ENCODE measurements at regions not wholly inside any gene's neighbourhood (a gene's known extent, or its start where the extent isn't known, plus 50 kb on each side); places are given as distances from the start of the nearest gene placed in this dataset.

- DNase-seq (ENCODE audit: low spot score), result no peak
- intact Hi-C loops (cut with DNase I), result no loop called here
Observed at GRCh38 chr9:18012170-18012569, 433.3 kb downstream of the SH3GL2 start.

DNA sequence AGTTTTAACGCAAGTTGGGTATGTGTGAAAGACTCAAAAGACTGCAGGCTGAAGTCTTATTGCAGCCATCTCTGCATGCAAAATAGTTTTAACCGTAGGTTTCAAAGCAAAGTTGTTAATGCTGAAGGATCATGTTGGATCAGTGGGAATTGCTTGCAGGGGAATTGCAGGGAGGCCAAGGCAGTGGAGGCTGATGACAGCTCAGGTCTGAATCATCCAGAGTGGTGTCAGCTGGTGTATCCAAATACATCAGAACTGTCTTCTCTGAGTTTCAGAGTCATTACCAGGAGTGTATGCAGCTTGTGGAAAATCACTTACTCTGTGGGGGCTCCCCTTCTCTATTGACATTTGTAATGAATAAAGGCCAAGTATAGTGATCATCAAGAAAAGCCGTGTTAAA, 435.7 kb downstream of the SH3GL2 start:
- DNase-seq (ENCODE audit: low spot score), result no peak
- intact Hi-C loops (cut with DNase I), result no loop called here

DNA sequence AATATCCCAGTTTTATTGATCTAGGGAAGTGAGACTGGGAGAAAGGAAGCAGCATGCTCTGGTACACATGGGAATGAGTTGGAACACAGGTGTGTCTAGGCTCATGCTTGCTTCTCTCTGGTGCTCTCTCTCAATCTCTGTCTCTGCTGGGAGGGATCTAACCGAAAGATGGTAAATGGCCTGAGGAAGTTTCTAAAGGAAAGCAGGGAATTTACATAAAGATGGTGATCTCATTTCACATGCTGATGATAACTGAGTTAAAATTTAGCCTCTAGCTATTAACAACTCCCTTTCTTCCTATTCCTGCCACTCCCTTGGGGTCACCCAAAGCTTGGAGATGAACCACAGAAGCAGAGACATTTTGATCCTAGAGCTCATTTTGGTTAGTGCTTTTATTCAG, 436.2 kb downstream of the SH3GL2 start:
- DNase-seq (ENCODE audit: low spot score), result no peak
- intact Hi-C loops (cut with DNase I), result no loop called here

DNA sequence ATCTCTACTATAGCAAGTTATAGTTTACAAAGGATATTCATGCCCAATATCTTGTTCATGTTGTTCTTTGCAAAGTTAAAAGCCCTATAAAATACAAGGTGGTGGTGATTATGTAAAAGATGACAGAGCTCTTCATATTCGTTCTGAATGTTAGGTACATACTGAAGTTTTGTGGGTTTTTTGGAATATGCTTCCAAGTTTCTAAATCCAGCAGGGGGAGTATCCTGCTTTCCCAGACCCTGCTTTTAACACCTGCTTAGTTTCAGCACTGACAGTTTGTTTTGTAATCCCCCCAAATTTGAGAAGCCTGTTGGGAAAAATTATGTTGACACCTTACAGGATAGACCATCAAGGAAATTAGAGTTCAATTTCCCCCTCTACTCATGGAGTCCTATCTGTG, 438.3 kb downstream of the SH3GL2 start:
- intact Hi-C loops (cut with DNase I), result no loop called here
- no peak for DNase-seq (ENCODE audit: low spot score)

DNA sequence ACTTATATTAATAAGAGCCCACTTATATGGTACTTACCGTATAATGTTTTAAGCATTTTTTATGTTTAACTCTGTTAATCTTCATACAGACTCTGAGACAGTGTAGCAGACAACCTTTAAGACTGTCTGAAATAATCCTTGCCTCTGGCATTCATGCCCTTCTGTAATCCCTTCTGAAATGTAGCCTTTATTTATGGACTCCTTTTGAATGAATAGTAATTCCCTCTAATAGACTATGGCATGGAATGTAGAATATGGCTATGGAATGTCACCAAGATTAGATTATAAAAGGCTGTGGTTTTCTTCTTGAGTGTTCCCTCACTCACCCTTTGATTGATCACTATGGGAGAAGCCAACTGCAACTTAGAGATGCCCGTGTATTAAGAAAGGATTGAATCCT, 439.4 kb downstream of the SH3GL2 start:
- intact Hi-C loops (cut with DNase I), result no loop called here
- no peak for DNase-seq (ENCODE audit: low spot score)

GRCh38 chr9:18018661-18019060, 439.8 kb downstream of the SH3GL2 start:
- DNase-seq (ENCODE audit: low spot score), result no peak
- intact Hi-C loops (cut with DNase I), result no loop called here

DNA sequence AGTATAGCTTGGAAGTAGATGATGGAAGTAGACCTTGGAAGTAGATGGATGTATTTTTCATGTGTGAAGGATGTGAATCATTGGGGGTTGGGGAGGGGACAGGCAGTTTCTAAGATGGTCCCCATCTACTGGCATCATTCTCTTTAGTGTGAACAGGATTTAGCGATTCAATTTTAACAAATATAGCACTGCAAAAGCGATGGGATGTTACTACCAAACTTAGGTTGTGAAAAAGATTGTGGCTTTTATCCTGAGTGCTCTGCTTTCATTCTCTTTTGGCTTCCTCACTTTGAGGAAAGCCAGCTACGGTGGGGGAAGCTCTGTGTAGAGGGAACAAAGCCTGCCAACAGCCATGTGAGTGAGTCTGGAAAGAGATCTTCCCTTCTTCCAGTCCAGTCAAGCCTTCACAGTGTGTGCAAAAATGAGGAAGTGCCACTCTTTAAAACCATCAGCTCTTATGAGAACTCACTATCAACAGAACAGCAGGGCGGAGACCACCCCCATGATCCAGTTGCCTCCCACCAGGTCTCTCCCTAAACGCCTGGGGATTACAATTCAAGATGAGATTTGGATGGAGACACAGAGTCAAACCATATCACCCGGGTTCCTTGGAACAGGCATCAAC, 441.4 kb downstream of the SH3GL2 start:
- DNase-seq (ENCODE audit: low spot score), result no peak
- intact Hi-C loops (cut with DNase I), result no loop called here

DNA sequence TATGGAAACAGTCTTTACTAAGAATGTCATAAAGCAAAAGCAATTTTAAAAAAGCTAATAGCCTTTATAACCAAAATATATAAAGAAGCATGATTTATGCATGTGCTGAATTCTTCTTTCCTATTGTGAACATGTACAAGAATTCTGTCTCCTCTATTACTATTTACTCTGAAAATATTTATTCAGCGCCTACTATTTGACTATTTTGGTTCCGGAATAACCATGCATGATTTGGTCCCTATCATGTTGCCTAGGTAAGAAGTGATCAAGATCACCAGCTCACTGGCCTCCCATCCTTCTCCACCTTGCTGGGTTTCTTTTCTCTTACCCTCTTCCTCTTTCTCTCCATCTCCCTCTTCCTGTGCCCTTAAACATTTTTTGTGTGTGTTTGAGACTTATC, 443.8 kb downstream of the SH3GL2 start:
- intact Hi-C loops (cut with DNase I), result no loop called here
- DNase-seq (ENCODE audit: low spot score), result no peak

GRCh38 chr9:18023332-18023731, 444.5 kb downstream of the SH3GL2 start:
- intact Hi-C loops (cut with DNase I), result no loop called here
- DNase-seq (ENCODE audit: low spot score), result no peak

- DNase-seq (ENCODE audit: low spot score), result no peak
- intact Hi-C loops (cut with DNase I), result no loop called here
Observed at GRCh38 chr9:18032636-18033035, 441.3 kb upstream of the ADAMTSL1 start.

DNA sequence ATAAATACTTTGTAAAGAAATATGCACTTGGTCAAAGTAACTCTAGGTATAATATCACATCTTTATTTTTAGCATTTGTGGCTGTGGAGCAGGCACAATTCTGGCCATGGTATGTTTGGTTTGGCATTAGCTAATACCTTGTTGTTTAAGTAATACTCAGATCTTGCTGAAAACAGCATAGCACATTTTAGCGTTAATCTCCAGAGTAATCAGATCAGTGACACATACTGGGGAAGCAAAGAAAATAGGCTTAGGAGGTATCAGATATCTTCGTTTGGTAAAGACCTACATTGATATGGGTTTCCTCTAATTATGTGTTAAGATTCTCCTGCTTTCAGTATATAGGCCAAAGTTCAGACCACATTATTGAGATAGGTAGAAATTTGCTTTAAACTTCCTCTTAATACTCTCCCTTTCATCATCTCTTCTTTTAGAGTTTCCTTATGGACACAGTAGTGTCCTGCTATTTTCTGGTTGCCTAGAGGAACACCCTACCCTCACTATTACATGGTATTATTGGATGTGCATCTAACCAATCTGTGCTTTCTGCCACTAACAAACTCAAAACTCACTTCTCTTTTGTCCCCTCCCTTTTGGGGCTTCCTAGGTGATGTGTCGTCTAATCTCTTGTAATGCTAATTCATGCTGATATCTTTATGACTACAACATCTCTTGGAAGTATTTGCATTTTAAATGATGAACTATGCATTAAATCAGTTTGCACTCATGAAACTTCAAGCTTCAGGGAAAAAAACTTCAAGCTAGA, 437.3 kb upstream of the ADAMTSL1 start:
- DNase-seq (ENCODE audit: low spot score), result no peak
- intact Hi-C loops (cut with DNase I), result no loop called here

DNA sequence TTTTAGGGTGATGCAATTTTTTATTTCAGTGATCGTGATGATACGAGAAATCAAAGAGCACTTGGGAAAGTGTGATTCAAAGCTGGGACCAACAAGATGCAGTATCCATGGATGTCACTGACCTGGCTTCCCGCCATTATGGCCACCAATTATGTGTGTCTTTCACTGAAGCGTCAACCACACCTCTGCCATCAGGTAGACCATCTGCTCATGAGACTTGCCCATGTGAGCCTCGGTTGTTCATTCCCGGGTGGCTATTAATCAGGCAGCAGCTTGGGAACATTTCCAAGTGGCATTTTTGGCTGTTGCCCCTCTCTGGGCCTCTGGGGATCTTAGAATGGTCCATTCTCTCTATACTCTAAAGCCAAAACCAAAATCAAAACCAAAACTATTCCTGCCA, 436.0 kb upstream of the ADAMTSL1 start:
- intact Hi-C loops (cut with DNase I), result no loop called here
- DNase-seq (ENCODE audit: low spot score), result no peak

- intact Hi-C loops (cut with DNase I), result no loop called here
- DNase-seq (ENCODE audit: low spot score), result no peak
Observed at GRCh38 chr9:18040327-18040726, 433.6 kb upstream of the ADAMTSL1 start.

DNA sequence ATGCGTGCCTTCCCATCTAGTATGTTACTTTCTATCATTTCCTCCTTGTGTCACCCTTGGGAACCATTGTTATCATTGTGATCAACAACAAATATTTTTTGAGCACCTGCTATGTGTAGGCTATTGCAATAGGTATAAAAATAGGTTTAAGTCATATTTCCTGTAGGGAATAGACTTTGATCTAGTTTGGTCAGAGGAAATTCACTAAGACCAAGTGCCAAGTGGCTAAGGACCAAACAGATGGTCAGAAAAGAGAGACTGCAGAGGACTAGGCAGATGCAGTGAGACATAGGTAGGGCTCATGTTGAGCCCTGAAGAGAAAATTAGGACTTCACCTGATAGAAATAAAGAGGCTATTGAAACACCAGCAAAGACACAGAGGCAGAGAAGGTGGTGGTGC, 430.0 kb upstream of the ADAMTSL1 start:
- intact Hi-C loops (cut with DNase I), result no loop called here
- no peak for DNase-seq (ENCODE audit: low spot score)

- DNase-seq (ENCODE audit: low spot score), result no peak
- intact Hi-C loops (cut with DNase I), result no loop called here
Observed at GRCh38 chr9:18045326-18045725, 428.6 kb upstream of the ADAMTSL1 start.

GRCh38 chr9:18046068-18046467, 427.9 kb upstream of the ADAMTSL1 start:
- intact Hi-C loops (cut with DNase I), result no loop called here
- DNase-seq (ENCODE audit: low spot score), result no peak

GRCh38 chr9:18051638-18052037, 422.3 kb upstream of the ADAMTSL1 start:
- intact Hi-C loops (cut with DNase I), result no loop called here

DNA sequence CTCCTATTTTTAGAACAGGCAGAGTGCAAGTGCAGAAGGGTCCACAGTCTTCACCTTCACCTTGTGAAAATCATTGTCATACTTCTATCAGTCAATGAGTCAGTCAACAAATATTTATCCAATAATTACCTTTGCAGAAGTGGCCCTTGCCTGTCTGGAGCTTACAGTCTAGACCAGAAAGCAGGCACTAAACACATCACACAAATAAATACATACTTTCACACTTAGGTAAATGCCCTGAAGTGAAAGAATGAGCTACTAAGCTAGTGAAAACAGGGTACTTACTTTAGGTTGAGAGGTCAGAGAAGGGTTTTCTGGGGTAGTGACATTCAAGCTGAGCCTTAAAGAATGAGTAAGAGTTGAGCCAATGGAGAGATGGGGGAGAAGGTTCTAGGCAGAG, 421.9 kb upstream of the ADAMTSL1 start:
- intact Hi-C loops (cut with DNase I), result no loop called here
- no peak for DNase-seq (ENCODE audit: low spot score)

More at GRCh38 chr9:18051638-18052037, 422.3 kb upstream of the ADAMTSL1 start:
- DNase-seq (ENCODE audit: low spot score), result no peak

- intact Hi-C loops (cut with DNase I), result no loop called here
- DNase-seq (ENCODE audit: low spot score), result no peak
Observed at GRCh38 chr9:18056269-18056992, 417.5 kb upstream of the ADAMTSL1 start.

DNA sequence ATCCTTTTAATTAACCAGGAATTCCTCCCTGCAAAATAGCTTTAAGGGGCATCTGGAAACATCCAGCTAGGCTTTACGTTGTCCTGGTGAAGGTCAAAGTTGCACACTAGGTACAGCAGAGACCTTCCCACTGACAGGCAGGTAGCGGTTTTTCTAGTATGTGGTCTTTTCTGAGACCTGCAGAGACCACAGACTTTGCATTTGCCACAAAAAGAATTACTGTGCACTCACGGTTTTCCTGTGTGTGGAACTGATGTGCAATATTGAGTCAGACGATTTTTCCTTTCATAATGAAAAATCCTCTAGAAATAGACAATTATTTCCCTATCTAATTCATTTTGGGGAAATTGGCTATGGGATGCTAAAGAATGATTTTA, 417.0 kb upstream of the ADAMTSL1 start:
- intact Hi-C loops (cut with DNase I), result no loop called here
- no peak for DNase-seq (ENCODE audit: low spot score)

All from posterior vena cava (tissue), 2 donors.